GM18519 (cell line): ENCODE measurements at regions not wholly inside any gene's neighbourhood (a gene's known extent, or its start where the extent isn't known, plus 50 kb on each side); places are given as distances from the start of the nearest gene placed in this dataset.
A peak's percentile ranks its signal among the peaks of the same experiment; 100 is the strongest.

ENCODE experiments used
- ATAC-seq: cut with Tn5 transposase; IDR thresholded peaks from one replicate; pipeline ENCODE4 v1.9.1; 2021; ENCODE audit warnings: mild to moderate bottlenecking, moderate library complexity; ENCODE audit not compliant: unreplicated experiment, low FRiP score

GRCh38 chr9:1804128-1804865, 210.8 kb upstream of the SMARCA2 start:
- no peak for ATAC-seq

- no peak for ATAC-seq
These were observed 185.4 kb upstream of the SMARCA2 start for GRCh38 chr9:1829719-1830118.

GRCh38 chr9:1832960-1833359, 182.2 kb upstream of the SMARCA2 start:
- ATAC-seq: no peak

GRCh38 chr9:1837453-1838084, 177.6 kb upstream of the SMARCA2 start:
- no peak for ATAC-seq

- no peak for ATAC-seq
These were observed 175.2 kb upstream of the SMARCA2 start for GRCh38 chr9:1839909-1840308.

GRCh38 chr9:1845425-1845824, 169.7 kb upstream of the SMARCA2 start:
- no peak for ATAC-seq

GRCh38 chr9:1855726-1856125, 159.4 kb upstream of the SMARCA2 start:
- ATAC-seq: no peak

GRCh38 chr9:1857808-1858207, 157.3 kb upstream of the SMARCA2 start:
- no peak for ATAC-seq

- ATAC-seq: peak; percentile 76
These were observed 145.3 kb upstream of the SMARCA2 start for GRCh38 chr9:1869843-1870242.

GRCh38 chr9:1870915-1871314, 144.2 kb upstream of the SMARCA2 start:
- no peak for ATAC-seq

GRCh38 chr9:1871626-1872419, 143.3 kb upstream of the SMARCA2 start:
- ATAC-seq: no peak

- ATAC-seq: peak; percentile 1
These were observed 139.8 kb upstream of the SMARCA2 start for GRCh38 chr9:1875251-1875851.

GRCh38 chr9:1875921-1876448, 139.2 kb upstream of the SMARCA2 start:
- ATAC-seq: peak; percentile 40

- no peak for ATAC-seq
These were observed 138.2 kb upstream of the SMARCA2 start for GRCh38 chr9:1876891-1877496.

GRCh38 chr9:1877951-1878350, 137.2 kb upstream of the SMARCA2 start:
- no peak for ATAC-seq

GRCh38 chr9:1878811-1879210, 136.3 kb upstream of the SMARCA2 start:
- no peak for ATAC-seq

- ATAC-seq: peak; percentile 38
These were observed 135.6 kb upstream of the SMARCA2 start for GRCh38 chr9:1879501-1879900.

GRCh38 chr9:1880038-1880565, 135.0 kb upstream of the SMARCA2 start:
- ATAC-seq: no peak

- no peak for ATAC-seq
These were observed 133.3 kb upstream of the SMARCA2 start for GRCh38 chr9:1881708-1882295.
